NCI-H748 (cell line): ENCODE measurements at regions not wholly inside any gene's neighbourhood (a gene's known extent, or its start where the extent isn't known, plus 50 kb on each side); places are given as distances from the start of the nearest gene placed in this dataset.
"Not testable (repeated sequence)": the region's sequence is repeated elsewhere in the genome, so short reads cannot be mapped to it uniquely, and the experiment has no call there.

Experiments used
- DNase-seq: peaks from one replicate; lab custom pipeline; 2025; ENCODE audit not compliant: unreplicated experiment; lab: John Stamatoyannopoulos, UW

GRCh38 chr3:26480377-26480776, 142.2 kb upstream of the LRRC3B start:
- no peak for DNase-seq

GRCh38 chr3:26484140-26484539, 138.4 kb upstream of the LRRC3B start:
- DNase-seq, result no peak

GRCh38 chr3:26498271-26498670, 124.3 kb upstream of the LRRC3B start:
- DNase-seq, result no peak

GRCh38 chr3:26505399-26505798, 117.2 kb upstream of the LRRC3B start:
- DNase-seq, result no peak

GRCh38 chr3:26514445-26515029, 108.0 kb upstream of the LRRC3B start:
- DNase-seq, result not testable (repeated sequence)

- DNase-seq, result no peak
Observed at GRCh38 chr3:26515351-26515750, 107.2 kb upstream of the LRRC3B start.

- DNase-seq, result no peak
Observed at GRCh38 chr3:26521261-26521660, 101.3 kb upstream of the LRRC3B start.

GRCh38 chr3:26522919-26523318, 99.7 kb upstream of the LRRC3B start:
- no peak for DNase-seq

- no peak for DNase-seq
Observed at GRCh38 chr3:26525013-26525412, 97.6 kb upstream of the LRRC3B start.

- DNase-seq, result no peak
Observed at GRCh38 chr3:26535151-26535550, 87.4 kb upstream of the LRRC3B start.

GRCh38 chr3:26536955-26537354, 85.6 kb upstream of the LRRC3B start:
- DNase-seq, result no peak

GRCh38 chr3:26550413-26550812, 72.2 kb upstream of the LRRC3B start:
- DNase-seq, result no peak

- no peak for DNase-seq
Observed at GRCh38 chr3:26556637-26557036, 65.9 kb upstream of the LRRC3B start.

GRCh38 chr3:26558257-26558656, 64.3 kb upstream of the LRRC3B start:
- DNase-seq, result no peak

- DNase-seq, result no peak
Observed at GRCh38 chr3:26559227-26559626, 63.3 kb upstream of the LRRC3B start.

- DNase-seq, result no peak
Observed at GRCh38 chr3:26560081-26560480, 62.5 kb upstream of the LRRC3B start.

GRCh38 chr3:26562021-26562768, 60.4 kb upstream of the LRRC3B start:
- DNase-seq, result no peak
